GM10248 (cell line): ENCODE measurements at regions not wholly inside any gene's neighbourhood (a gene's known extent, or its start where the extent isn't known, plus 50 kb on each side); places are given as distances from the start of the nearest gene placed in this dataset.

Experiments
- CTCF ChIA-PET: fragments of 300-600 bp; sonication (Branson Sonifier 250); formaldehyde crosslinking; extraction: SDS; loops from one replicate; lab custom pipeline; 2021; ENCODE audit warnings: antibody characterized with exemption; lab: Yijun Ruan, JAX
- POLR2A ChIA-PET: fragments of 350-650 bp; sonication (Branson Sonifier 250); formaldehyde crosslinking; extraction: SDS; loops from one replicate; lab custom pipeline; 2020; ENCODE audit warnings: antibody characterized with exemption; lab: Yijun Ruan, JAX
- DNase-seq: peaks from one replicate; pipeline ENCODE4 v3.0.0; 2012; ENCODE audit errors: extremely low spot score
- CTCF ChIP-seq: IDR thresholded peaks from 2 replicates; pipeline ENCODE4 v1.5.1; 2012; ENCODE audit warnings: mild to moderate bottlenecking, low read depth; ENCODE audit errors: extremely low read depth, missing control alignments, control extremely low read depth

GRCh38 chr20:50386641-50386960 is 123.6 kb upstream of the PTPN1 start:
- POLR2A ChIA-PET = no interaction called here
- no peak for DNase-seq
- CTCF ChIA-PET = no interaction called here

DNA sequence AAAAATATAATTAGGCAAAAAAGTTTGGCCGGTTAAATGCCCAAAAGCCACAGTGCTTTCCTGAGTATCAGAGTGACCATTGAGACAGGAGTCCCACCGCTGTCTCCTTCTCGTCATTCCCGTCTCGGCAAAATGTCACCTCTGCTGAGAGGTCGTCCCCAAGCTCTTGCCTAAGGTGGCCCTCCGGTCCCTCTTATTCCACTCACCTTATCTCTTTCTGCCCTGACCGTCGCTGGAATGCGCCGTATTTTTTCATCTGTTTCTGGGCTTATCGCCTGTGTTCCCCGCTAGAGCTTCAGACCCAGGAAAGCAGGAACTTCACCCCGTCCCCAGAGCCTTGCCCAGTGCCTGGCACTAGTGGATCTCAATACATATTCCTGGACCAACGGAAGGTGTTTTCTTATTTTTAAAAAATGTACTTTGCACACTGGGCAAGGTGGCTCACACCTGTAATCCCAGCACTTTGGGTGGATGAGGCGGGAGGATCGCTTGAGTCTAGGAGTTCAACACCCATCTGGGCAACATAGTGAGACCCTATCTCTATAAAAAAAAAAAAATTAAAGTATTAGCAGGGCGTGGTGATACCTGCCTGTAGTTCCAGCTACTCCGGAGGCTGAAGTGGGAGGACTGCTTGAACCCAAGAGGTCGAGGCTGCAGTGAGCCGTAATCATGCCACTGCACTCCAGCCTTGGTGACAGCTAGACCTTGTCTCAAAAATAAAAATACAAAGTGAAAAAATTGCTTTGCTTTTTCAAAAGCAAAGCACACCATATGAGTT is 122.8 kb upstream of the PTPN1 start:
- DNase-seq = no peak
- POLR2A ChIA-PET = no interaction called here
- CTCF ChIA-PET = no interaction called here
- no peak for TF ChIP-seq CTCF

More at GRCh38 chr20:50386641-50386960, 123.6 kb upstream of the PTPN1 start:
- no peak for TF ChIP-seq CTCF

- ChIA-PET CTCF (no interaction called here), POLR2A (no interaction called here)
- no peak for TF ChIP-seq CTCF
- DNase-seq = no peak
Measured at GRCh38 chr20:50387996-50388332, 122.2 kb upstream of the PTPN1 start.

DNA sequence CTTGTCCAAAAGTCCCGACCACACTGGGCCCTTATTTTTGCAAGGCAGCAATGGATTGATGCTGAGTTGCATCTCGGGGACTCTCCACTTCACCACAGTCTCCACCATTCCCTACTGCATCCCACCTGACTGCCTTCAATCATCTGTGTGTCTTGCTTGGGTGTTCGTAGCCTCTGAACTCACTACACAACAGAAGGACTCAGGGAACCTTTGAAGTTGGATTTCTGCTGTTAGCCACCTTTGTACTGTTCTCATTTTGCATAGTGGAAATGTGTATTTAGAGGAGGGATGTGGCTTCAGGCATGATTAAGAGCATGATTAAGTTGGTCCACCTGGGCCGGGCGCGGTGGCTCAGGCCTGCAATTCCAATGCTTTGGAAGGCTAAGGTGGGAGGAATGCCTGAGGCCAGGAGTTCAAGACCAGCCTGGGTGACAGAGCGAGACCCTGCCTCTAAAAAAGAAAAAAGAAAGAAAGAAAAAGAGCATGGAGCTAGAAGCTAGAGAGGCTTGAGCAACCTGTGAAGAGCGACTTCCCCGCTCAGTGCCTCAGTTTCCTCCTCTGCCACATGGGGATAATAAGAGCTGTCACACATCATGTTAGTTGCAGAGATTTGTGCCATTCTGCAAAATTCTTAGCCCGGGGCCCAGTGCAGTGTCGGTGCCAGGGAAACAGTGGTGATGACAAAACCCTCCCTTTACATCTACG is 121.3 kb upstream of the PTPN1 start:
- no peak for TF ChIP-seq CTCF
- DNase-seq = no peak
- ChIA-PET CTCF (interaction anchor here (1.1 kb wide), 1 partner anchor 13 kb away, joined by 3 read pairs; no protein-coding TSS in a partner anchor), POLR2A (no interaction called here)

GRCh38 chr20:50389438-50389807 is 120.8 kb upstream of the PTPN1 start:
- ChIA-PET POLR2A (no interaction called here), CTCF (interaction anchor here (1.1 kb wide), 1 partner anchor 13 kb away, joined by 3 read pairs; no protein-coding TSS in a partner anchor)
- DNase-seq = no peak
- no peak for TF ChIP-seq CTCF

DNA sequence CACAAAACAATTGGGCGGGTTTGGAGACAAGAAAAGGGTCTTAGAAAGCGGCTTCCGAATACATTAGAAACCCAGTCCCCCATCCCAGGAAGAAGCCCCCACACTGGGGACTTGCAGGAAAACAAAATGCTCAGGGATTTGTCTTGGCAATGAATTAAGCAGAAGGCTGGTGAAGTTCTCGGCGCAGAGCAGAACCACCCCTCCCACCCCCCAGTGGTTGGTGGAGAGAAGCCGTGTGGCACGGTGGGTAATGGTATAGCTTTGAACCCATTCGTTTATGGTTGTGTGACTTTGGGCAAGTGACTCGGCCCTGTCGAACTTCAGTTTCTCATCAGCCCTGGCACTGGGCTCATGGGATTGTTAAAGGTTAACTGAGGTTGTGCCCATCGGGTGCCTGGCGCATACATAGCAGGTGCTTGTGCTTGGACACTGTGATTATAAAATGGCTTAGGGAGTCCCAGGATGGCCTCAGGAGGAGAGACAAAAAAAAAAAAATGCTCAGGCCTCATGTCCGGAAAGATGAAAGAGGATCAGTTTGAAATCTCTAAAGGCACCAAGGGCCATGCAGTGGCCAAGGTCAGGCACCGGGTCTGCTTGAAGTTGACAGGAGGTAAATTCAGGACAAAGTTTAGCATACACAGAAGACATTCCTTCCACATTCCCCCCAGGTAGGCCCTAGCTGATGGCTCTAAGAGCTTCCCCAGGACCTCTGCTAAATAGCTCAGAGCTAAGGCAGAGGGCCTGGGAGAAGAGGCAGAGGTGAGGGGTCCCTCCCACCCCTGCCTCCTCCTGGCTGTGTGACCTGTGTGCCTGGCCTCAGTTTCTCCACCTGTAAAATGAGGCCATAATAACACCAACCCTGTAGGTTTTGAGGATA is 120.1 kb upstream of the PTPN1 start:
- DNase-seq = no peak
- POLR2A ChIA-PET = no interaction called here
- no peak for TF ChIP-seq CTCF
- CTCF ChIA-PET = interaction anchor here (1.1 to 1.2 kb wide), 2 partner anchors 12 to 221 kb away, joined by 3 to 4 read pairs; no protein-coding TSS in a partner anchor
